WTC11 (cell line): ENCODE measurements at regions not wholly inside any gene's neighbourhood (a gene's known extent, or its start where the extent isn't known, plus 50 kb on each side); places are given as distances from the start of the nearest gene placed in this dataset.

Experiments
- CTCF ChIP-seq: fragments of 200-600 bp; IDR thresholded peaks from 2 replicates; pipeline ENCODE4 v1.8.0; 2022; ENCODE audit warnings: antibody characterized with exemption
- E2F5 ChIP-seq: sonication (generic); formaldehyde crosslinking; IDR thresholded peaks from 2 replicates; pipeline ENCODE4 v1.8.1; 2022; ENCODE audit warnings: mild to moderate bottlenecking, moderate library complexity, missing genetic modification reagents
- ETV6 ChIP-seq: sonication (generic); formaldehyde crosslinking; IDR thresholded peaks from 2 replicates; pipeline ENCODE4 v1.8.1; 2022; ENCODE audit warnings: mild to moderate bottlenecking, missing genetic modification reagents
- GABPB1 ChIP-seq: sonication (generic); formaldehyde crosslinking; IDR thresholded peaks from 2 replicates; pipeline ENCODE4 v1.8.1; 2023; ENCODE audit warnings: mild to moderate bottlenecking, missing genetic modification reagents
- KAT7 ChIP-seq: sonication (generic); formaldehyde crosslinking; IDR thresholded peaks from 2 replicates; pipeline ENCODE4 v1.8.1; 2023; ENCODE audit warnings: missing genetic modification reagents, mild to moderate bottlenecking, borderline replicate concordance
- PRDM15 ChIP-seq: sonication (generic); formaldehyde crosslinking; IDR thresholded peaks from 2 replicates; pipeline ENCODE4 v1.8.0; 2022; ENCODE audit warnings: missing genetic modification reagents
- SMAD4 ChIP-seq: sonication (generic); formaldehyde crosslinking; IDR thresholded peaks from 2 replicates; pipeline ENCODE4 v1.8.0; 2022; ENCODE audit warnings: mild to moderate bottlenecking, missing genetic modification reagents
- ZNF138 ChIP-seq: sonication (generic); formaldehyde crosslinking; conservative IDR thresholded peaks from 2 replicates; pipeline ENCODE4 v1.8.1; 2022; ENCODE audit warnings: mild to moderate bottlenecking, moderate library complexity, missing genetic modification reagents

GRCh38 chr7:19852192-19852591 lies 78.8 kb upstream of the TMEM196 start:
- TF ChIP-seq SMAD4 (CRISPR knock-in tag) (no peak), KAT7 (CRISPR knock-in tag) (no peak), ZNF138 (CRISPR knock-in tag) (no peak), GABPB1 (no peak), E2F5 (CRISPR knock-in tag) (no peak), CTCF (no peak), ETV6 (CRISPR knock-in tag) (no peak), PRDM15 (no peak)
